IMR-90 (cell line): ENCODE measurements at regions not wholly inside any gene's neighbourhood (a gene's known extent, or its start where the extent isn't known, plus 50 kb on each side); places are given as distances from the start of the nearest gene placed in this dataset.

Source experiments
- ATAC-seq: fragments of 200-7000 bp; cut with Tn5 transposase; 2 replicates; pipeline ENCODE4 v1.9.1; 2020; ENCODE audit warnings: low read depth, mild to moderate bottlenecking, moderate library complexity
- BruUV-seq: library from RNA; stranded (reverse); fragments of 400-500 nt; replicated peaks from 2 replicates; lab custom pipeline; 2021; lab: Mats Ljungman, UMichigan
- CTCF ChIA-PET: fragments of 300-600 bp; formaldehyde crosslinking; extraction: SDS; loops from one replicate; lab custom pipeline; 2021; ENCODE audit warnings: antibody characterized with exemption; lab: Yijun Ruan, JAX
- POLR2A ChIA-PET: fragments of 300-600 bp; sonication (Branson Sonifier 250); formaldehyde crosslinking; loops from one replicate; lab custom pipeline; 2022; ENCODE audit warnings: antibody characterized with exemption; ENCODE audit not compliant: unreplicated experiment; lab: Charles Lee
- DNase-seq: peaks from one replicate; pipeline ENCODE4 v3.0.0; 2013
- H2AFZ ChIP-seq: replicated peaks from 2 replicates; pipeline ENCODE3; 2013; ENCODE audit warnings: low read length, mild to moderate bottlenecking; ENCODE audit not compliant: poor library complexity
- H2AK5ac ChIP-seq: 2 replicates; pipeline ENCODE4 v1.6.1; 2013; ENCODE audit warnings: low read depth, low read length, inconsistent platforms
- H2AK9ac ChIP-seq: replicated peaks from 2 replicates; pipeline ENCODE3; 2013; ENCODE audit warnings: mild to moderate bottlenecking, low read depth, low read length, moderate library complexity; ENCODE audit not compliant: poor library complexity
- H2BK120ac ChIP-seq: 2 replicates; pipeline ENCODE4 v1.6.1; 2013; ENCODE audit warnings: low read depth, low read length, inconsistent platforms
- H2BK15ac ChIP-seq: 3 replicates; pipeline ENCODE4 v1.6.1; 2013; ENCODE audit warnings: low read depth, low read length, inconsistent platforms
- H2BK20ac ChIP-seq: 2 replicates; pipeline ENCODE4 v1.6.1; 2013; ENCODE audit warnings: low read depth, mild to moderate bottlenecking, inconsistent platforms, low read length, moderate library complexity
- H2BK5ac ChIP-seq: 2 replicates; pipeline ENCODE4 v1.6.1; 2013; ENCODE audit warnings: mild to moderate bottlenecking, low read depth, low read length, inconsistent platforms; ENCODE audit not compliant: poor library complexity, severe bottlenecking
- H3K14ac ChIP-seq: replicated peaks from 2 replicates; pipeline ENCODE4 v1.6.1; 2013; ENCODE audit warnings: low read depth, low read length, inconsistent platforms
- H3K18ac ChIP-seq: 2 replicates; pipeline ENCODE4 v1.6.1; 2013; ENCODE audit warnings: low read depth, low read length, control low read depth
- H3K23ac ChIP-seq: 2 replicates; pipeline ENCODE4 v1.6.1; 2013; ENCODE audit warnings: low read depth, low read length, inconsistent platforms
- H3K27ac ChIP-seq: 2 replicates; pipeline ENCODE4 v1.5.1; 2013; ENCODE audit warnings: mild to moderate bottlenecking, control low read depth, low read length; ENCODE audit not compliant: insufficient read depth
- H3K27me3 ChIP-seq: 2 replicates; pipeline ENCODE4 v1.6.1; 2013; ENCODE audit warnings: low read length; ENCODE audit not compliant: control insufficient read depth, insufficient read depth
- H3K36me3 ChIP-seq: 2 replicates; pipeline ENCODE4 v1.6.1; 2013; ENCODE audit warnings: low read length, mixed read lengths; ENCODE audit not compliant: control insufficient read depth, insufficient read depth
- H3K4ac ChIP-seq: 2 replicates; pipeline ENCODE4 v1.6.1; 2013; ENCODE audit warnings: low read depth, low read length, inconsistent platforms
- H3K4me1 ChIP-seq: 2 replicates; pipeline ENCODE4 v1.6.1; 2013; ENCODE audit warnings: low read length, mixed read lengths; ENCODE audit not compliant: control insufficient read depth, insufficient read depth
- H3K4me2 ChIP-seq: 2 replicates; pipeline ENCODE4 v1.6.1; 2013; ENCODE audit warnings: low read depth, mild to moderate bottlenecking, control low read depth, low read length, moderate library complexity
- H3K4me3 ChIP-seq: 2 replicates; pipeline ENCODE4 v1.5.1; 2013; ENCODE audit warnings: low read depth, mild to moderate bottlenecking, control low read depth, low read length, moderate library complexity; ENCODE audit not compliant: insufficient read depth
- H3K56ac ChIP-seq: 2 replicates; pipeline ENCODE4 v1.6.1; 2013; ENCODE audit warnings: low read length, inconsistent platforms; ENCODE audit not compliant: insufficient read depth; ENCODE audit errors: extremely low read depth
- H3K79me1 ChIP-seq, 2 experiments: 2 replicates each; pipeline ENCODE4 v1.6.1; 2013; ENCODE audit warnings: low read length in 2 of 2, inconsistent platforms in 1 of 2, low read depth in 1 of 2
- H3K9ac ChIP-seq: 2 replicates; pipeline ENCODE4 v1.6.1; 2013; ENCODE audit warnings: low read depth, low read length, control low read depth
- H3K9me1 ChIP-seq: 2 replicates; pipeline ENCODE4 v1.6.1; 2013; ENCODE audit warnings: low read length, inconsistent platforms; ENCODE audit not compliant: insufficient read depth
- H3K9me3 ChIP-seq: 2 replicates; pipeline ENCODE4 v1.6.1; 2013; ENCODE audit warnings: low read length; ENCODE audit not compliant: control insufficient read depth, insufficient read depth
- H4K20me1 ChIP-seq: 2 replicates; pipeline ENCODE4 v1.6.1; 2013; ENCODE audit warnings: low read length, inconsistent platforms; ENCODE audit not compliant: insufficient read depth
- H4K5ac ChIP-seq: 2 replicates; pipeline ENCODE4 v1.6.1; 2013; ENCODE audit warnings: mild to moderate bottlenecking, low read depth, low read length, control low read depth
- H4K8ac ChIP-seq, 2 experiments: 2 replicates each; pipeline ENCODE4 v1.6.1; 2013; ENCODE audit warnings: low read depth in 2 of 2, low read length in 2 of 2, control low read depth in 1 of 2, inconsistent platforms in 1 of 2
- H4K91ac ChIP-seq: 2 replicates; pipeline ENCODE4 v1.6.1; 2013; ENCODE audit warnings: low read depth, low read length, inconsistent platforms; ENCODE audit not compliant: insufficient read depth
- CEBPB ChIP-seq: IDR thresholded peaks from 2 replicates; pipeline ENCODE4 v1.6.1; 2012; ENCODE audit warnings: low read depth, low read length, improper control_type of control experiment
- MAFK ChIP-seq: IDR thresholded peaks from 2 replicates; pipeline ENCODE4 v1.6.1; 2012; ENCODE audit warnings: low read depth, low read length, improper control_type of control experiment
- MXI1 ChIP-seq: IDR thresholded peaks from 2 replicates; pipeline ENCODE4 v1.6.1; 2012; ENCODE audit warnings: low read depth, mild to moderate bottlenecking, low read length, moderate library complexity, borderline replicate concordance
- NFE2L2 ChIP-seq: fragments of 150-350 bp; IDR thresholded peaks from 2 replicates; pipeline ENCODE4 v1.6.1; 2016; ENCODE audit warnings: low read depth, mild to moderate bottlenecking, low read length
- RAD21 ChIP-seq: IDR thresholded peaks from 2 replicates; pipeline ENCODE4 v1.6.1; 2012; ENCODE audit warnings: low read length, improper control_type of control experiment
- RFX5 ChIP-seq: IDR thresholded peaks from 2 replicates; pipeline ENCODE4 v1.8.0; 2012; ENCODE audit warnings: low read depth, mild to moderate bottlenecking, low read length, moderate library complexity
- WGBS, 2 experiments: methylation state at CpG; one replicate each; pipeline versions ENCODE4 v1.1.5 to v1.1.7; 2013; ENCODE audit warnings: missing lambda C conversion rate in 2 of 2; ENCODE audit not compliant: insufficient read length in 1 of 2; ENCODE audit errors: extremely low coverage in 2 of 2; 5-methylcytosine and 5-hydroxymethylcytosine counted together
- dilution Hi-C: fragments of 300-500 bp; cut with HindIII; formaldehyde crosslinking; loops from one replicate; pipeline ENCODE4 v1.14.3; 2018; ENCODE audit warnings: low sequenced_read_pairs; ENCODE audit not compliant: unreplicated experiment
- in situ Hi-C: fragments of 300-500 bp; cut with MboI; formaldehyde crosslinking; loops from 3 replicates; pipeline ENCODE4 v1.14.3; 2019; ENCODE audit warnings: low sequenced_read_pairs, inconsistent platforms, mixed read lengths
- intact Hi-C: fragments of 100-400 bp; cut with micrococcal nuclease; formaldehyde crosslinking; loops from 2 replicates; pipeline ENCODE4 v1.10.0; 2022
- TF ChIP-seq, protein P1 (sequence below): fragments of 150-350 bp; IDR thresholded peaks from 2 replicates; pipeline ENCODE4 v1.6.1; 2016; ENCODE audit warnings: low read depth, mild to moderate bottlenecking, low read length, moderate library complexity, borderline replicate concordance

DNA sequence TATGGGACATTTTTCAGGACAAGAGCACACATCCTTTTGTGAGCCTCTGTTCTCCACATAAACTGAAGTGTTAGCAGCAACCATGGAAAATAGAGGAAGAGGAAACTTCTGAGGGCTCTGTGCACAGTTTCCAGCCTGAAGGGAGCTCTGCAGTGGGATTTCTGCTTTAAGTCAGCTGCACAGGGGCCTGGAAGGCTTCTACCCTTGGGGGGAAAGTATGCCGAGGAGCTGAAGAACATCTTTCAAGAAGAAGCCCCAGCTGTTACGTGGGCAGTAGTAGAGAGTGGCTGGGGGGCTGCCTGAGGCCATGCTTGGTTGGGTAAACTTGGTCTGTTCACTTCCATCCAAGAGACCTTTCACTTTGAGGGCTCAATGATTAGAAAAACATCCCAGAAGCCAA is 82.7 kb upstream of the EED start:
- H3K23ac ChIP-seq = peak overlapping the region; percentile 84; the same call in 1 of the 2 replicates
- peak overlapping the region; percentile 89 for H2BK120ac ChIP-seq
- H3K14ac ChIP-seq = peak overlapping the region; percentile 82
- peak overlapping the region; percentile 83 for H3K4ac ChIP-seq
- POLR2A ChIA-PET = interaction anchor here (0.7 to 1.4 kb wide), 2 partner anchors 9 to 92 kb away, joined by 3 to 4 read pairs; partner anchors contain the start of gene PICALM
- intact Hi-C loops (no loop called here), dilution Hi-C loops (no loop called here), in situ Hi-C loops (no loop called here)
- peaks cover 6% of the 10 kb centered on the region; the same call in 1 of the 2 replicates for H3K9me1 ChIP-seq
- no peaks in the 10 kb centered on the region for H3K9me3 ChIP-seq
- no peaks in the 10 kb centered on the region for H3K36me3 ChIP-seq
- no peaks in the 10 kb centered on the region for H3K27me3 ChIP-seq
- CTCF ChIA-PET = no interaction called here
- peak overlapping the region; percentile 86 for H2AFZ ChIP-seq
- BruUV-seq = no TSS peak
- ATAC-seq (no peak), DNase-seq (no peak)
- H3K18ac ChIP-seq = peak overlapping the region; percentile 84
- H4K91ac ChIP-seq = peak overlapping the region; percentile 78
- H3K4me3 ChIP-seq = no peak overlapping the region
- peak overlapping the region; percentile 88 for H4K5ac ChIP-seq
- H3K56ac ChIP-seq = peak overlapping the region; percentile 48
- H2BK20ac ChIP-seq = peak overlapping the region; percentile 5
- H3K4me2 ChIP-seq = no peak overlapping the region
- no peaks in the 10 kb centered on the region; a peak in 1 of 4 replicates for H3K79me1 ChIP-seq
- H3K27ac ChIP-seq = peak overlapping the region; percentile 65
- H2BK5ac ChIP-seq = peak overlapping the region; percentile 90
- peak overlapping the region; percentile 52 for H2BK15ac ChIP-seq
- H2AK9ac ChIP-seq = peak overlapping the region; percentile 70
- H3K9ac ChIP-seq = no peak overlapping the region
- no CpG with 5 or more reads among the region's 2 CpGs for whole genome bisulfite sequencing, 2 experiments
- peak overlapping the region; percentile 62 to 94 for H4K8ac ChIP-seq
- no peaks in the 10 kb centered on the region for H4K20me1 ChIP-seq
- no peak for TF ChIP-seq NFE2L2
- no peak for TF ChIP-seq MXI1
- TF ChIP-seq, protein P1, sequence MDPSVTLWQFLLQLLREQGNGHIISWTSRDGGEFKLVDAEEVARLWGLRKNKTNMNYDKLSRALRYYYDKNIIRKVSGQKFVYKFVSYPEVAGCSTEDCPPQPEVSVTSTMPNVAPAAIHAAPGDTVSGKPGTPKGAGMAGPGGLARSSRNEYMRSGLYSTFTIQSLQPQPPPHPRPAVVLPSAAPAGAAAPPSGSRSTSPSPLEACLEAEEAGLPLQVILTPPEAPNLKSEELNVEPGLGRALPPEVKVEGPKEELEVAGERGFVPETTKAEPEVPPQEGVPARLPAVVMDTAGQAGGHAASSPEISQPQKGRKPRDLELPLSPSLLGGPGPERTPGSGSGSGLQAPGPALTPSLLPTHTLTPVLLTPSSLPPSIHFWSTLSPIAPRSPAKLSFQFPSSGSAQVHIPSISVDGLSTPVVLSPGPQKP = no peak
- TF ChIP-seq RAD21 = no peak
- TF ChIP-seq RFX5 = no peak
- no peak for TF ChIP-seq CEBPB
- no peak for TF ChIP-seq MAFK
- peaks cover 22% of the 10 kb centered on the region for H3K4me1 ChIP-seq
- peak overlapping the region; percentile 80 for H2AK5ac ChIP-seq
